A549 (cell line): ENCODE measurements at regions not wholly inside any gene's neighbourhood (a gene's known extent, or its start where the extent isn't known, plus 50 kb on each side); places are given as distances from the start of the nearest gene placed in this dataset.
"Not testable (repeated sequence)": the region's sequence is repeated elsewhere in the genome, so short reads cannot be mapped to it uniquely, and the experiment has no call there.

Experiments
- ATAC-seq, 2 experiments: fragments of 200-7000 bp in 1 of 2; fragments of >200 bp in 1 of 2; cut with Nextera tagmentation in 1 of 2; cut with Tn5 transposase in 1 of 2; 3 replicates each; pipeline versions ENCODE4 v1.8.0 to v1.9.1; 2018 to 2020; ENCODE audit warnings: mild to moderate bottlenecking in 1 of 2, moderate library complexity in 1 of 2
- CTCF ChIA-PET: fragments of 300-600 bp; sonication (Branson Sonifier 250); formaldehyde crosslinking; extraction: SDS; loops from one replicate; lab custom pipeline; 2021; ENCODE audit warnings: antibody characterized with exemption, inconsistent platforms; lab: Yijun Ruan, JAX
- POLR2A ChIA-PET: fragments of 350-600 bp; formaldehyde crosslinking; extraction: SDS; loops from one replicate; lab custom pipeline; 2021; ENCODE audit warnings: antibody characterized with exemption, inconsistent platforms; lab: Yijun Ruan, JAX
- DNase-seq, 2 experiments: peaks; one replicate each; pipeline versions ENCODE4 v3.0.0 to v3.0.0-alpha.2; 2011 to 2016; ENCODE audit warnings: low read depth in 1 of 2, low spot score in 1 of 2
- FAIRE-seq: peaks from 2 replicates; lab custom pipeline; 2011; peaks lifted over from hg19 to GRCh38; lab: Jason Lieb, UNC
- H3K27ac ChIP-seq, 2 experiments: fragments of >200 bp; sonication (Bioruptor Twin); formaldehyde crosslinking; 3 replicates each; pipeline ENCODE4 v1.5.1; 2016 to 2017
- H3K4me1 ChIP-seq: fragments of >200 bp; sonication (Bioruptor Twin); formaldehyde crosslinking; 3 replicates; pipeline ENCODE4 v1.6.1; 2016
- H3K4me2 ChIP-seq: fragments of >200 bp; sonication (Bioruptor Twin); formaldehyde crosslinking; 3 replicates; pipeline ENCODE4 v1.6.1; 2016
- H3K4me3 ChIP-seq: fragments of >200 bp; sonication (Bioruptor Twin); formaldehyde crosslinking; 3 replicates; pipeline ENCODE4 v1.5.1; 2016
- H3K9me3 ChIP-seq: fragments of >200 bp; sonication (Bioruptor Twin); formaldehyde crosslinking; 3 replicates; pipeline ENCODE4 v1.6.1; 2016
- BHLHE40 ChIP-seq: IDR thresholded peaks from 2 replicates; pipeline ENCODE4 v1.6.1; 2012; ENCODE audit warnings: low read depth, low read length, inconsistent platforms
- CBX8 ChIP-seq: fragments of 200-600 bp; sonication (generic); IDR thresholded peaks from 2 replicates; pipeline ENCODE4 v1.6.1; 2016
- CEBPB ChIP-seq, 2 experiments: fragments of >200 bp in 1 of 2; sonication (Bioruptor Twin) in 1 of 2; formaldehyde crosslinking in 1 of 2; IDR thresholded peaks; 2 replicates each; pipeline ENCODE4 v1.6.1; 2012 to 2016
- CHD2 ChIP-seq: fragments of 150-350 bp; IDR thresholded peaks from 2 replicates; pipeline ENCODE4 v1.6.1; 2014; ENCODE audit warnings: low read length; ENCODE audit not compliant: partially characterized antibody
- CHD4 ChIP-seq: fragments of 200-600 bp; sonication (generic); IDR thresholded peaks from 2 replicates; pipeline ENCODE4 v1.6.1; 2016; ENCODE audit warnings: antibody characterized with exemption, mild to moderate bottlenecking, borderline replicate concordance
- EP300 ChIP-seq, 2 experiments: fragments of >200 bp; sonication (Bioruptor Twin); formaldehyde crosslinking; IDR thresholded peaks; 2 replicates in 1 of 2; 3 replicates in 1 of 2; pipeline ENCODE4 v1.6.1; 2016 to 2017
- ESRRA ChIP-seq: fragments of 150-350 bp; IDR thresholded peaks from 2 replicates; pipeline ENCODE4 v1.6.1; 2014; ENCODE audit warnings: mild to moderate bottlenecking, low read length, borderline replicate concordance
- FOXS1 ChIP-seq: fragments of 250-450 bp; sonication (Bioruptor Pico); IDR thresholded peaks from 2 replicates; pipeline ENCODE4 v1.5.0; 2020; ENCODE audit warnings: mild to moderate bottlenecking, moderate library complexity
- HDAC2 ChIP-seq: fragments of 200-600 bp; sonication (generic); IDR thresholded peaks from 2 replicates; pipeline ENCODE4 v1.6.1; 2016
- HOXA7 ChIP-seq: fragments of 250-450 bp; sonication (Bioruptor Pico); IDR thresholded peaks from 2 replicates; pipeline ENCODE4 v1.5.0; 2020; ENCODE audit warnings: mild to moderate bottlenecking, moderate library complexity
- HOXB13 ChIP-seq: fragments of 250-450 bp; sonication (Bioruptor Pico); IDR thresholded peaks from 2 replicates; pipeline ENCODE4 v1.5.0; 2020; ENCODE audit warnings: low read depth, mild to moderate bottlenecking, moderate library complexity
- HOXB5 ChIP-seq: fragments of 250-450 bp; sonication (Bioruptor Pico); IDR thresholded peaks from 2 replicates; pipeline ENCODE4 v1.5.0; 2020; ENCODE audit warnings: mild to moderate bottlenecking, moderate library complexity
- JUN ChIP-seq, 2 experiments: fragments of >200 bp; sonication (Bioruptor Twin); formaldehyde crosslinking; IDR thresholded peaks; 2 replicates in 1 of 2; 3 replicates in 1 of 2; pipeline ENCODE4 v1.6.1; 2016 to 2017
- JUNB ChIP-seq: fragments of >200 bp; sonication (Bioruptor Twin); formaldehyde crosslinking; IDR thresholded peaks from 2 replicates; pipeline ENCODE4 v1.6.1; 2016
- KDM1A ChIP-seq: fragments of 200-600 bp; sonication (generic); IDR thresholded peaks from 2 replicates; pipeline ENCODE4 v1.6.1; 2016; ENCODE audit warnings: low read depth, mild to moderate bottlenecking
- KDM5A ChIP-seq: fragments of 200-600 bp; sonication (generic); IDR thresholded peaks from 2 replicates; pipeline ENCODE4 v1.6.1; 2016; ENCODE audit warnings: antibody characterized with exemption, mild to moderate bottlenecking
- MAFK ChIP-seq: fragments of 450-650 bp; IDR thresholded peaks from 2 replicates; pipeline ENCODE4 v1.6.1; 2014; ENCODE audit not compliant: partially characterized antibody
- MAZ ChIP-seq: fragments of 150-350 bp; IDR thresholded peaks from 2 replicates; pipeline ENCODE4 v1.6.1; 2014; ENCODE audit warnings: antibody characterized with exemption, low read depth, low read length, borderline replicate concordance
- MYC ChIP-seq: IDR thresholded peaks from 2 replicates; pipeline ENCODE4 v1.6.1; 2012; ENCODE audit warnings: mild to moderate bottlenecking, inconsistent platforms, low read length, improper control_type of control experiment, borderline replicate concordance
- NPAS2 ChIP-seq: fragments of 250-450 bp; sonication (Bioruptor Pico); IDR thresholded peaks from 2 replicates; pipeline ENCODE4 v1.8.0; 2022; ENCODE audit warnings: mild to moderate bottlenecking, moderate library complexity, borderline replicate concordance
- NR3C1 ChIP-seq: fragments of >200 bp; sonication (Bioruptor Twin); formaldehyde crosslinking; IDR thresholded peaks from 3 replicates; pipeline ENCODE4 v1.6.1; 2017
- PHF8 ChIP-seq: fragments of 200-600 bp; sonication (generic); IDR thresholded peaks from 2 replicates; pipeline ENCODE4 v1.6.1; 2016; ENCODE audit warnings: low read depth, mild to moderate bottlenecking, antibody characterized with exemption, moderate library complexity, borderline replicate concordance
- POLR2AphosphoS2 ChIP-seq: conservative IDR thresholded peaks from 2 replicates; pipeline ENCODE4 v1.6.1; 2012; ENCODE audit warnings: low read length, improper control_type of control experiment, inconsistent platforms
- RAD21 ChIP-seq, 2 experiments: fragments of >200 bp in 1 of 2; sonication (Bioruptor Twin) in 1 of 2; formaldehyde crosslinking in 1 of 2; IDR thresholded peaks in 1 of 2; conservative IDR thresholded peaks in 1 of 2; 2 replicates in 1 of 2; 3 replicates in 1 of 2; pipeline ENCODE4 v1.6.1; 2012 to 2018; ENCODE audit warnings: inconsistent platforms in 1 of 2
- RARB ChIP-seq: fragments of 250-450 bp; sonication (Bioruptor Pico); IDR thresholded peaks from 2 replicates; pipeline ENCODE4 v1.8.0; 2021; ENCODE audit warnings: mild to moderate bottlenecking, moderate library complexity
- RCOR1 ChIP-seq: fragments of 150-350 bp; IDR thresholded peaks from 2 replicates; pipeline ENCODE4 v1.6.1; 2014; ENCODE audit warnings: antibody characterized with exemption, low read length, low read depth
- SMC3 ChIP-seq: fragments of >200 bp; sonication (Bioruptor Twin); formaldehyde crosslinking; IDR thresholded peaks from 3 replicates; pipeline ENCODE4 v1.6.1; 2018; ENCODE audit warnings: inconsistent platforms
- ZSCAN20 ChIP-seq: fragments of 250-450 bp; sonication (Bioruptor Pico); IDR thresholded peaks from 2 replicates; pipeline ENCODE4 v1.8.0; 2022; ENCODE audit warnings: mild to moderate bottlenecking, moderate library complexity
- WGBS: methylation state at CpG from one replicate; pipeline ENCODE4 v1.1.6; 2017; ENCODE audit errors: missing lambda C conversion rate; 5-methylcytosine and 5-hydroxymethylcytosine counted together
- TF ChIP-seq, protein P1 (sequence below): IDR thresholded peaks from 2 replicates; pipeline ENCODE4 v1.6.1; 2012; ENCODE audit warnings: low read depth, borderline replicate concordance
- TF ChIP-seq, protein P2 (sequence below): IDR thresholded peaks from 2 replicates; pipeline ENCODE4 v1.6.1; 2012
- TF ChIP-seq, protein P3 (sequence below): fragments of >200 bp; sonication (Bioruptor Twin); formaldehyde crosslinking; IDR thresholded peaks from 3 replicates; pipeline ENCODE4 v1.6.1; 2016

DNA sequence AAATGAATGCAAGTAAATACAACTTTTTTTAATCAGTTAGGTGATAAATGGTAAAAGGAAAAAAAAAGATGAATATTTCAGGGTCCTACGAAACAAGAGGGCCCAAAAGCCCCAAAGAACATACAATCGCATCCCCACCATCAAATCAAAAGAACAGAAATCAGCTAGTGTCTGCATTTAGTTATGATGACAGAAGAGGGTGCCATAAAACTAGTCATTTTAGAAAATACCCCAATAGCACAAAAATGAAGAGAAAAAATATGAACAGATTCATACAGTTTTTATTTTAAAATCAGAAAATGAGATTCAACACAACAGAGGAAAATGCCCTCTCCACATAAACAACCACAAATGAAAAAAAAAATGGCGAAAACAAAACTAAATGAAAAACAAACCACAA lies 905.5 kb downstream of the REEP3 start:
- no peaks in the 10 kb centered on the region for H3K4me1 ChIP-seq
- ChIA-PET CTCF (no interaction called here), POLR2A (no interaction called here)
- no peak overlapping the region for H3K4me2 ChIP-seq
- no peak for DNase-seq
- WGBS: 7% methylated on average over 3 of the region's 3 CpGs
- no peak for TF ChIP-seq SMC3
- no peak for TF ChIP-seq HOXB5 (CRISPR knock-in tag)
- TF ChIP-seq POLR2AphosphoS2: no peak
- TF ChIP-seq HOXA7 (CRISPR knock-in tag): no peak
- TF ChIP-seq CEBPB (IDR thresholded peaks at IDR 0.05): no peak
- TF ChIP-seq MAFK: no peak
- no peak for TF ChIP-seq NPAS2 (CRISPR knock-in tag)
- no peak for TF ChIP-seq JUN (IDR thresholded peaks at IDR 0.05)
- TF ChIP-seq HOXB13 (CRISPR knock-in tag): no peak
- TF ChIP-seq, protein P1, sequence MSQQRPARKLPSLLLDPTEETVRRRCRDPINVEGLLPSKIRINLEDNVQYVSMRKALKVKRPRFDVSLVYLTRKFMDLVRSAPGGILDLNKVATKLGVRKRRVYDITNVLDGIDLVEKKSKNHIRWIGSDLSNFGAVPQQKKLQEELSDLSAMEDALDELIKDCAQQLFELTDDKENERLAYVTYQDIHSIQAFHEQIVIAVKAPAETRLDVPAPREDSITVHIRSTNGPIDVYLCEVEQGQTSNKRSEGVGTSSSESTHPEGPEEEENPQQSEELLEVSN: no peak
- TF ChIP-seq, protein P2, sequence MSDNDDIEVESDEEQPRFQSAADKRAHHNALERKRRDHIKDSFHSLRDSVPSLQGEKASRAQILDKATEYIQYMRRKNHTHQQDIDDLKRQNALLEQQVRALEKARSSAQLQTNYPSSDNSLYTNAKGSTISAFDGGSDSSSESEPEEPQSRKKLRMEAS: no peak
- TF ChIP-seq ZSCAN20 (CRISPR knock-in tag): no peak
- no peak for TF ChIP-seq PHF8
- no peak for TF ChIP-seq KDM1A
- TF ChIP-seq RCOR1: no peak
- TF ChIP-seq KDM5A: no peak
- TF ChIP-seq ESRRA: no peak
- TF ChIP-seq MYC: no peak
- TF ChIP-seq JUNB: no peak
- no peak for ATAC-seq
- no peaks in the 10 kb centered on the region for H3K9me3 ChIP-seq
- FAIRE-seq: no peak
- H3K27ac ChIP-seq: no peak overlapping the region
- no peak overlapping the region for H3K4me3 ChIP-seq

DNA sequence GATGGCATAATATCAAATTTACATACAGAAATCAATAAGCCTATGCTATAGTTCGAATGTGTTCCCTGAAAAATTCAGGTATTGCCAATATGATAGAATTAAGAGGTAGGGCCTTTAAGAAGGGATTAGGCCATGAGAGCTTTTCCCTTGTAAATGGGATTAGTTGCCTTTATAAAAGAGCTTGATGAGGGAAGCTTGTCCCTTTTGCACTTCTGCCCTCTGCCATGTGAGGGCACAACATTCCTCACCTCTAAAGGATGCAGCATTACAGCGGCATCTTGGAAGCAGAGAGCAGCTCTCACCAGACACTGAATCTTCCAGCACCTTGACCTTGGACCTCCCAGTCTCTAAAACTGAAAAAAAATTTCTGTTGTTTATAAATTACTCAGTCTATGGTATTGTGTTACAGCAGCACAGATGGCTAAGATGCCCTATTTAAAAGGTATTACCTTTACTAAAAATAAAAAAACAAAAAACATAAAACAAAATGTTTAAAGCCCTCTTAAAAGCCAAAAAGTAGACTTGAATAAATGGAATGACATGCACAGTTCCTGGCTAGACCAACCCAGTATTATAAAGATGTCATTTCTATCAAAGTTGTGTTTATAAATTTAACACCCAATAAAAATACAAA lies 909.6 kb downstream of the REEP3 start:
- WGBS: 4% methylated on average over 2 of the region's 2 CpGs
- TF ChIP-seq RARB: no peak
- peak in 1 of 2 experiments; percentile 23; a peak in 1 of 5 replicates for TF ChIP-seq RAD21 (conservative IDR thresholded peaks at IDR 0.05 in 1 of 2, IDR thresholded peaks at IDR 0.05 in 1 of 2)
- Histone ChIP-seq H3K9me3 (no peaks in the 10 kb centered on the region), H3K4me1 (no peaks in the 10 kb centered on the region), H3K4me3 (no peak overlapping the region), H3K27ac (no peak overlapping the region), H3K4me2 (no peak overlapping the region)
- peak in 1 of 2 experiments; percentile 66; a peak in 4 of 6 replicates for ATAC-seq
- ChIA-PET POLR2A (no interaction called here), CTCF (no interaction called here)
- DNase-seq: peak in 1 of 2 experiments; percentile 41
- FAIRE-seq: no peak

DNA sequence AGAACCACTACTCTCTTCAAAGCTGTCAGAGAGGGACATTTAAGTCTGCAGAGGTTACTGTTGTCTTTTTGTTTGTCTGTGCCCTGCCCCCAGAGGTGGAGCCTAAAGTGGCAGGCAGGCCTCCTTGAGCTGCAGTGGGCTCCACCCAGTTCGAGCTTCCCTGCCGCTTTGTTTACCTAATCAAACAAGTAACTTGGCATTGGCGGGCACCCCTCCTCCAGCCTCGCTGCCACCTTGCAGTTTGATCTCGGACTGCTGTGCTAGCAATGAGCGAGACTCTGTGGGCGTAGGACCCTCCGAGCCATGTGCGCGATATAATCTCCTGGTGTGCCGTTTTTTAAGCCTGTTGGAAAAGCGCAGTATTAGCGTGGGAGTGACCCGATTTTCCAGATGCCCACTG lies 920.7 kb downstream of the REEP3 start:
- H3K9me3 ChIP-seq, DNase-seq, ATAC-seq, H3K4me1 ChIP-seq, POLR2A ChIA-PET, H3K27ac ChIP-seq, CTCF ChIA-PET, H3K4me3 ChIP-seq, H3K4me2 ChIP-seq, FAIRE-seq: not testable (repeated sequence)
- 28% methylated on average over 13 of the region's 14 CpGs for WGBS

DNA sequence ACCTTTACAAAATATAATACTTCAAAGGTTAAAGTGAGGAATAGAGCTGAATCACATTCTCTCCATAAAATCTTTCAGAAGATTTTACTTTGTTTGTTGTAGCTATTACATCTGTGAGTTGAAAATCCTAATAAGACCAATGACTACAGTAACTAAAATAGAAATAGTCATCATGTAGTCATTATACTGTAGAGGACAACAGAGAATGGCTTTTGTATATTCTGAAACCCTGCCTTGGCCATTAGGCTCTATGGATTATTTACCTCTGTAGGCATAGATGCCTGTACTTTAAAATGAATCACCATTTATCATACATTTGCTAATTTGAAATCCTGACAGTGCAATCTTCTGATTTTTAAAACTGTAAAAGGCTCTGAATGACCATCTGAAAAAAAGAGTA lies 923.0 kb downstream of the REEP3 start:
- H3K4me2 ChIP-seq: no peak overlapping the region
- POLR2A ChIA-PET: no interaction called here
- DNase-seq (no peak), ATAC-seq (no peak), FAIRE-seq (no peak)
- H3K4me3 ChIP-seq: no peak overlapping the region
- H3K4me1 ChIP-seq: no peaks in the 10 kb centered on the region
- no peak overlapping the region for H3K27ac ChIP-seq
- CTCF ChIA-PET: no interaction called here
- no peaks in the 10 kb centered on the region for H3K9me3 ChIP-seq
- TF ChIP-seq KDM1A (no peak), FOXS1 (no peak), NPAS2 (CRISPR knock-in tag) (no peak), JUN (IDR thresholded peaks at IDR 0.05) (no peak), HDAC2 (no peak), BHLHE40 (no peak), CHD4 (no peak), NR3C1 (no peak), EP300 (IDR thresholded peaks at IDR 0.05) (no peak), MAZ (no peak), HOXA7 (CRISPR knock-in tag) (no peak), CHD2 (no peak), CBX8 (no peak)
- TF ChIP-seq, protein P3, sequence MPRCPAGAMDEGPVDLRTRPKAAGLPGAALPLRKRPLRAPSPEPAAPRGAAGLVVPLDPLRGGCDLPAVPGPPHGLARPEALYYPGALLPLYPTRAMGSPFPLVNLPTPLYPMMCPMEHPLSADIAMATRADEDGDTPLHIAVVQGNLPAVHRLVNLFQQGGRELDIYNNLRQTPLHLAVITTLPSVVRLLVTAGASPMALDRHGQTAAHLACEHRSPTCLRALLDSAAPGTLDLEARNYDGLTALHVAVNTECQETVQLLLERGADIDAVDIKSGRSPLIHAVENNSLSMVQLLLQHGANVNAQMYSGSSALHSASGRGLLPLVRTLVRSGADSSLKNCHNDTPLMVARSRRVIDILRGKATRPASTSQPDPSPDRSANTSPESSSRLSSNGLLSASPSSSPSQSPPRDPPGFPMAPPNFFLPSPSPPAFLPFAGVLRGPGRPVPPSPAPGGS: no peak
